ENCODE measurements at regions not wholly inside any gene's neighbourhood (a gene's known extent, or its start where the extent isn't known, plus 50 kb on each side); places are given as distances from the start of the nearest gene placed in this dataset.

GRCh38 chr2:62361964-62362363 lies 144.0 kb downstream of the TMEM17 start:
- TF ChIP-seq, protein P1, sequence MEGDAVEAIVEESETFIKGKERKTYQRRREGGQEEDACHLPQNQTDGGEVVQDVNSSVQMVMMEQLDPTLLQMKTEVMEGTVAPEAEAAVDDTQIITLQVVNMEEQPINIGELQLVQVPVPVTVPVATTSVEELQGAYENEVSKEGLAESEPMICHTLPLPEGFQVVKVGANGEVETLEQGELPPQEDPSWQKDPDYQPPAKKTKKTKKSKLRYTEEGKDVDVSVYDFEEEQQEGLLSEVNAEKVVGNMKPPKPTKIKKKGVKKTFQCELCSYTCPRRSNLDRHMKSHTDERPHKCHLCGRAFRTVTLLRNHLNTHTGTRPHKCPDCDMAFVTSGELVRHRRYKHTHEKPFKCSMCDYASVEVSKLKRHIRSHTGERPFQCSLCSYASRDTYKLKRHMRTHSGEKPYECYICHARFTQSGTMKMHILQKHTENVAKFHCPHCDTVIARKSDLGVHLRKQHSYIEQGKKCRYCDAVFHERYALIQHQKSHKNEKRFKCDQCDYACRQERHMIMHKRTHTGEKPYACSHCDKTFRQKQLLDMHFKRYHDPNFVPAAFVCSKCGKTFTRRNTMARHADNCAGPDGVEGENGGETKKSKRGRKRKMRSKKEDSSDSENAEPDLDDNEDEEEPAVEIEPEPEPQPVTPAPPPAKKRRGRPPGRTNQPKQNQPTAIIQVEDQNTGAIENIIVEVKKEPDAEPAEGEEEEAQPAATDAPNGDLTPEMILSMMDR (IDR thresholded peaks at IDR 0.05; ENCODE audit: low read depth, low read length, missing input control), result no peak
- TF ChIP-seq FOXA1 (IDR thresholded peaks at IDR 0.05), result no peak
- TF ChIP-seq REST (IDR thresholded peaks at IDR 0.05), result no peak
- no peak for TF ChIP-seq YY1 (IDR thresholded peaks at IDR 0.05)
- no peak for TF ChIP-seq TAF1 (conservative IDR thresholded peaks at IDR 0.05)

Measured in liver (tissue), 3 donors.